Activated CD4-positive, alpha-beta T cell treated with anti-CD3 and anti-CD28 coated beads, Interleukin-2, amount 50 U/mL, for 4 hours (primary cell): ENCODE measurements at regions not wholly inside any gene's neighbourhood (a gene's known extent, or its start where the extent isn't known, plus 50 kb on each side); places are given as distances from the start of the nearest gene placed in this dataset.

Experiments used
- DNase-seq, 2 experiments: peaks; one replicate each; pipeline ENCODE4 v3.0.0-alpha.2; 2020

GRCh38 chr5:54740141-54740540, 222.6 kb downstream of the SNX18 start:
- DNase-seq = no peak

GRCh38 chr5:54739371-54739770, 221.8 kb downstream of the SNX18 start:
- no peak for DNase-seq

DNA sequence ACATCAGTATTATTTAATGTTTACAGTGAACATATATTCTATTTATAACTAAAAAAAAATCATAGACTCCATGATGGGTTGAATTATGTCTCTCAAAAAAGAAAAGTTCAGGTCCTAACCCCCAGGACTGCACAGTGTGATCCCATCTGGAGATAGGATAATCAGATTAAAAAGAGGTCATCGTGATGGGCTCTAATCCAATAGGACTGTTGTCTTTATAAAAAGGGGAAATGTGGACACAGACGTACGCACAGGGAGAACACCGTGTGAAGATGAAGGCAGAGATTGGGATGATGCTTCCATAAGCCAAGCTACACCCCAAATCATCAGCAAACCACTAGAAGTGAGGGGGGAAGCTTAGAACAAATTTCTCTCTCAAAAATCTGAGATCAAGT, 221.4 kb downstream of the SNX18 start:
- no peak for DNase-seq

DNA sequence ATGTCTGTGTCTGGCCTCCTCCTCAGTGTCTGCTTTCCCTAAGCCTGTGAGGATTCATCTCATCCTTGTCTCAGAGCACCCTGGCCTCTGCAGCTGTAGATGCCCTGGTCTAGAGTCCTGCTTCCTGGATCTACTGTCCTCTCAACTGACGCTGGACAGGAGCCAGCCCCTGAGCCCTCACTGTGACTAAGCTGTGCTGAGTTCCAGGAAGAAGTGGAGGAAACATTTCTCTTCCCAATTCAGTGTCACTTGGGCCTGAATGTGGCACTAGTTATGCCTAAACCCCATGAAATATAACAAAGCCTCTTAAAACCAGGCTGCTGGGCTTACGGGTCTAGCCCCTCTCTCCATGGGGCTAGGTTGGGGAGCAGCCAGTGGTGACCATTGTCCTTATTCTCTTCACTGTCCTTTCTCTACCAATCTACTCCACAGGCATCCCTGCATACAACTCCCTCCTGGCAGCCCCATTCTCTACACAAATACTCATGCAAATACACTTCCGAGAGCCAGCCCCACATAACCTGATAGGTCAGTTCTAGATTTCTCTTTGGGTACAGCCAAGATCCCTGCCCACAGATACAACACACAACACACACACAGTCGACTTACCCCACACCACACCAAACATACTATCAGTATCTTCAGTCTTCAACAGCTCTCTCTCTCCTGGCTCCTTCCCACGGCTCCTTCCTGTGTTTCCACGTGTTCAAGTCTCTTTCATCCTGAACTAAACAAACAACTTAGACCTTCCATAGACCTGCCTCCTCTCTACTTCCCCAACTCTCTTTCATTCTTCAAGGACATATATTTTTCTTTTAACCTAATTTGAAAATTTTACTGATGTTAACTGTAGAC, 220.8 kb downstream of the SNX18 start:
- DNase-seq = no peak

GRCh38 chr5:54736003-54736797, 218.6 kb downstream of the SNX18 start:
- DNase-seq = no peak

- no peak for DNase-seq
These were observed 215.5 kb downstream of the SNX18 start for GRCh38 chr5:54733101-54733500.

DNA sequence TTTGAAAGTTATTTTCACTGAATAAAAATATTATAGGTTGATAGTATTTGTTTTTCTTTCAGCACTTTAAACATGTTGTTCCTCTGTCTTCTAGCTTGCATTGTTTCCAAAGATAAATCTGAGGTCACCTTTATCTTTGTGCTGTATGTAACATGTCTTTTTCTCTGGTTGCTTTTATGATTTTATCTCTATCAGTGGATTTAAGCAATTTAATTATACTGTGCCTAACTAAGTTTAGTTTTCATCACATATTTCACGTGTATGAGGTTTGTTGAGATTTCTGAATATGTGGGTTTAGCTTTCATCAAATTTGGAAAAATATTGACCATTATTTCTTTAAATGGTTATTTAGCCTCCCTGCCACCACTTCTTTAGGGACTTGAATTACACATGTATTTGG, 214.5 kb downstream of the SNX18 start:
- no peak for DNase-seq

DNA sequence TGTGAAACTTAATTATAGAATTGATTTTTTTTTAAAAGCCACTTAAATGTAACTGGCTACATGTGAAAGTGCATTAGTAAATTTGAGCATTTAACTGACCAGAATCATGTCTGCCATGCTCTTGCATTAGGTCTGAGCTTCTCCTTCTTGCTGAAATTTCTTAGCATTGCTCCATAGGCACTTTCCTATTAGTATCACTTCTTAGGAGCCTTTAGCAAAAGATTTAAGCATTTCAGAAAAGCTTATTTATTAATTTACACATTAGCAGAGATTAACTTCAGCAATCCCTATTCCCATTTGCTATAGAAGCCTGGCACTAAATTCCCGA, 211.0 kb downstream of the SNX18 start:
- no peak for DNase-seq

- DNase-seq = no peak
These were observed 210.5 kb downstream of the SNX18 start for GRCh38 chr5:54727874-54728587.

DNA sequence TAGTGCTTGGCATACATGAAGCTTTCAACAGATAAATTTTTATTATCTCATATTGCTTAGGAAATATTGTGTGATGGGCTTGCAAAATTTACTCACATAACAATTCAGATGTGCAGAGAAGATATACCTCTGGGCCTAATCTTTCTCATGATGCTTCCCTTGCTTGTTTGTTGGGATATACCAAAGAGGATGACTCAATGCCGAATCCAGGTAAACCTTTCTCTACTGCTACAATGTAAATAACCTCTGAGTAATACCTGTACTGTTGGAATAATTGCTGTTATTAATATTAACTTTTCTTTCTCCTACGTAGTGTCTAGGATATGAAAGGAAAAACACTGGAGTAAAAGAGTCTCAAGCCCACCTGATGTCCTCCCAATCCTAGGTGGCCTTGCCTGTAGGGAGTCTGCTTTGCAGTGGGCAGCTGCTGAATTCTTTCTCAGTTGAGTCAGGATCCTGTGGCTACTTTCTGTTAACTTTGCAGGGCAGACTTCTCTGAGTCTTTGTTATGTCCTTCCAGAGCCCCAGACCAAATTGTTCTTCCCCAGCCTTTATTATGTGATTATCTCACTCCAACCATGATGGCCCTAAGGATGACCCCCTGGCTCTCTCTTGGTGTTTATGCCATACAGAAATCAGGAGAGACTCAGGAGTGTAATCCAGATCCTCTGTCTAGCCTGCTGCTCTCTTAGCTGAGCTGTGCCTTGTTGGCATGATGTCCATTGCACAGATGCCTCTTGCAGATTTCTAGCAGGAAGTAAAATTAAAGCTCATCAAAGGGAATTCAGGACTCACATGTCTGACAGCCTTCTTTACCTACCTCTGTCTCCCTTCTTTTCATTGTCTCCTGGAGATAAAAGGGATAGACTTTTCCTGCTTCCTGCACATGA, 208.1 kb downstream of the SNX18 start:
- no peak for DNase-seq

- DNase-seq = no peak
These were observed 205.4 kb downstream of the SNX18 start for GRCh38 chr5:54722846-54723433.

DNA sequence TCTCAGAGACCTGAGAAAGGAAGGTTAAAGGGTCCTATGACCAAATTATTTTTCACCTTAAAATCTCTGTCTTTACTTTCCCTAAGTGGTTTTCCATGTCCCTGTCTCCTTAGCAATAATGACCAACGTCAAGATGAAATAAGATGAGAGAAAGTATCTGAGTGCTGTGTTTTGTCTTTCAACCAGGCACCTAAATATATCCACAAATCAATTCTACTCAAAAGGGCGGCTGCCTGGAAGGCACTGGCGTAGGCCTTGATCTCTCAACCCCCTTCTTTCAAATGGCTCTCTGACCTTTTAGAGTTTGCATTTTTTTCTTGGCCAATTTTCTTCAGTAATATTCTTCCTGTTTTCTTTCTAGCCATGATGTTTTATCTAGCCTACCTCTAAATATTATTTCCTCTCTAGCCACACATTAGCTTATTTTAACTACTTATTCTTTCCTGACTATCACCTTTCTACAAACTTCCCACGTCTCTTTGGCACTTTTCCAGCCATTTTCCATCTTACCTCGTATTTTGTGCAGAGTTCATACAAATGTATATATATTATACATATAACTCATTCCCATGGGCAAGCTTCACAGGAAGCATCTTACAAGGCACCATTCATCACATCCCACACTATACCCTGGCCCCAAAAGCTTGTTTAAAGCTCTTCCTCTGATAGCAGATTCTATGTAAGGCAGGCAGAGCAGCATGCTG, 204.5 kb downstream of the SNX18 start:
- no peak for DNase-seq

DNA sequence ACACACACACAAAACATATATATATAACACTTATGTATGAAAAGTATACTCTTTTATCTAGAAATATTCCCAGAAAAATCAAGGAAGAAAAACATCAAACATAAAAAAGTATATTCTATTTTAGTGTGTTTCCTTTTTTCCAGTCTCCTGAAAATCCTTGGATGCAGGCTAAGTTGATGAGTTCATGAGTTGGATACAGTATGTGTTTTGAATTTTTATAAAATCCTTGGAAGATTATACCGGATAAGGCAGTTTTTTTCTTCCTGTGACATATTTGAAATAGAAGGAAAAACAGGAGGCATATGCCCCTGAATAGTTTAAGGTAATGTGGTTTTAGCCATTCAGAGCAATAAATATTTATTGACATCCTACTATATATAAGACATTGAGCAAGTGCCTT, 203.6 kb downstream of the SNX18 start:
- DNase-seq = no peak

- no peak for DNase-seq
These were observed 202.8 kb downstream of the SNX18 start for GRCh38 chr5:54720341-54720740.

DNA sequence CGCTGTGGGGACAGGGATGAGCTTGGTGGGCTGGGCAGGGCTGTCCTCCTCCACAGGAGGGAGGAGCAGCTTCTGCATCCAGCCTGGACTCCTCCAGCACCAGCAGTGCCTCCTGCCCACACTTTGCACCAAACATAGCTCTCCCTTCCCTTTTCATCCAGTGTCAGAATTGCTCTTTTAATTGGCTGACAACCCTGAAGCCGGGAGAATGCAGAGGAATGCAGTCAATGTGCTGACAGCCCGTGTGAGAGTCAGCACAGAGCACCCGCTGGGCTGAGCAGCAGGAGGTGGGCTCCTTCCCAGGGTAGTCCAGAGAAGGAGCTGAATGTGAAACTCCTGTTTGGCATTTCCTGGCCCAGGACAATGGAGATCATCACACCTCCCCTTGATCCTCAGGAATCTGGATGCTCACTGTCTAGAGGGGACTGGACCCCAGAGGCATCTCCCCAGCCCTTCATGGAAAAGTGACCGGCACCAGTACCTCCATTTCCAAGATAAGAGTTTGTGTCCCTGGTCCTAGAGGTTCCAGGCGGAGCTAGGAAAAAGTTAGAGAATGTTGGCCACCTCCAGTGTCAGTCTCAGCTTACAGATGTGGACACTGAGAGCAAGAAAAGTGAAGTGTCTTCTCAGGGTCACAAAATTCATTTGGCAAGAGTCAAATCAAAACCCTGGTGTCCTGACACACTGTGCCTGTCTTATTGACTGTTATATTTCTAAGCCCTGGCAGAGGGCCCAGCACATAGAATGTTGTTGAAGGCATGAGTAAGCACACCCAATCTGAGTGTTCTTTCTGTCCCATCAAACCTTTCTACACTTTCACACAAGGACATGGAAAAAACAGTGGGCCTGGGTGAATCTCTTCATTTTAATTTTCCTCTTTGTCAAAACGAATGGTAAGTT, 202.1 kb downstream of the SNX18 start:
- no peak for DNase-seq

DNA sequence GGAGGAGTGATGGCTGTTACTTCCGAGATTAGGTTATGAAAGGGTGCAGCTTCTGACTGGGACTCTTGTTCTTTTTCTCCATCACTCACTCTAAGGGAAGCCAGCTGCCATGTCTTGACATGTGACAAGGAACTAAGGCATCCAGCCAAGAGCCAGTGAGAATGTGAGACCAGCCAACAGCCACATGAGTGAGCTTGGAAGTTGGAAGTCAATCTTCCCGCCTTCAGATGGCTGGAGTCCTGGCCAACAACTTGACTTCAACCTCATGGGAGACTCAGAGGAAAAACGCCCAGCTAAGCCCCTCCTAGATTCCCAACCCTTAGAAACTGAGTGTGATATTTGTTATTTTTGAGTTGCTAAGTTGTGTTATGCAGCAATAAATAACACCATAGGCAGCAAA, 201.1 kb downstream of the SNX18 start:
- DNase-seq = no peak

DNA sequence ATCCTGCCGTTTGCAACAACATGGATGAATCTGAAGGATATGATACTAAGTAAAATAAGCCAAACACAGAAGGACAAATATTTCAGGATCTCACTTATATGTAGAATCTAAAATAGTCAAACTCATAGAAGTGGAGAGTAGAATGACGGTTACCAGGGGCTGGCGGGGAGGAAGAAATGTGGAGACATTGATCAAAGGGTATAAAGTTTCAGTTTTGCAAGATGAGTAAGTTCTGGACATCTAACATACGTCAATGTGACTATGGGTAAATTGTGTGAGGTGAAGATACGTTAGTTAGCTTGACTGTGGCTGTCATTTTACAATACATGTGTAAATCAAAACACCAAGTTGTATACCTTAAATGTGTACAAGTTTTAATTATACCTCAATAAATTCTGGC, 200.3 kb downstream of the SNX18 start:
- DNase-seq = no peak

GRCh38 chr5:54717459-54717858, 199.9 kb downstream of the SNX18 start:
- DNase-seq = no peak

GRCh38 chr5:54713923-54714581, 196.5 kb downstream of the SNX18 start:
- DNase-seq = no peak

- DNase-seq = no peak
These were observed 191.5 kb downstream of the SNX18 start for GRCh38 chr5:54709096-54709495.
